B cell (primary cell): ENCODE measurements at regions not wholly inside any gene's neighbourhood (a gene's known extent, or its start where the extent isn't known, plus 50 kb on each side); places are given as distances from the start of the nearest gene placed in this dataset.
A peak's percentile ranks its signal among the peaks of the same experiment; 100 is the strongest.

Experiments used
- ATAC-seq: fragments of 200-7000 bp; cut with Tn5 transposase; one replicate; pipeline ENCODE4 v1.10.0; 2021; ENCODE audit warnings: low read depth, mild to moderate bottlenecking, moderate number of reproducible peaks, moderate library complexity
- CTCF ChIA-PET: fragments of 350-600 bp; sonication (Branson Sonifier 250); formaldehyde crosslinking; loops from one replicate; lab custom pipeline; 2021; ENCODE audit warnings: antibody characterized with exemption, inconsistent platforms; lab: Charles Lee
- POLR2A ChIA-PET: fragments of 350-600 bp; sonication (Branson Sonifier 250); formaldehyde crosslinking; loops from one replicate; lab custom pipeline; 2021; ENCODE audit warnings: antibody characterized with exemption; lab: Charles Lee
- DNase-seq: peaks from one replicate; pipeline ENCODE4 v3.0.0; 2013
- H2AFZ ChIP-seq: 2 replicates; pipeline ENCODE4 v1.6.1; 2012; ENCODE audit warnings: mild to moderate bottlenecking, low read depth, low read length; ENCODE audit not compliant: insufficient read depth, poor library complexity, severe bottlenecking
- H3K27ac ChIP-seq, 2 donors: 1 replicate in 1 of 2; 2 replicates in 1 of 2; pipeline ENCODE4 v1.5.1; 2012 to 2013; ENCODE audit warnings: low read length in 2 of 2, mild to moderate bottlenecking in 2 of 2, moderate library complexity in 1 of 2
- H3K27me3 ChIP-seq, 4 experiments: fragments of 200-600 bp in 1 of 4; sonication (generic) in 1 of 4; replicated peaks in 1 of 4; 1 replicate in 2 of 4; 2 replicates in 2 of 4; pipeline versions ENCODE4 v1.6.1 to v1.7.0; 2013 to 2016; ENCODE audit warnings: low read length in 3 of 4, mild to moderate bottlenecking in 2 of 4, mixed read lengths in 1 of 4, moderate library complexity in 1 of 4; ENCODE audit not compliant: insufficient read depth in 4 of 4, control insufficient read depth in 3 of 4; ENCODE audit errors: control extremely low read depth in 1 of 4
- H3K36me3 ChIP-seq, 2 experiments: replicated peaks in 1 of 2; 1 replicate in 1 of 2; 2 replicates in 1 of 2; pipeline versions ENCODE4 v1.6.1 to v1.7.1; 2013; ENCODE audit warnings: low read length in 1 of 2; ENCODE audit not compliant: insufficient read depth in 2 of 2, control insufficient read depth in 1 of 2; ENCODE audit errors: control extremely low read depth in 1 of 2, extremely low read depth in 1 of 2
- H3K4me1 ChIP-seq, 2 donors: fragments of 200-600 bp in 1 of 2; sonication (generic) in 1 of 2; 1 replicate in 1 of 2; 2 replicates in 1 of 2; pipeline versions ENCODE4 v1.5.1 to v1.6.1; 2013 to 2017; ENCODE audit warnings: low read length in 2 of 2; ENCODE audit not compliant: control insufficient read depth in 2 of 2, insufficient read depth in 2 of 2
- H3K4me2 ChIP-seq: replicated peaks from 2 replicates; pipeline ENCODE3; 2012; ENCODE audit warnings: mild to moderate bottlenecking, low read depth, low read length; ENCODE audit not compliant: poor library complexity, severe bottlenecking
- H3K4me3 ChIP-seq, 5 experiments: fragments of 200-600 bp in 1 of 5; sonication (generic) in 1 of 5; 1 replicate in 3 of 5; 2 replicates in 2 of 5; pipeline versions ENCODE4 v1.5.1 to v1.7.0; 2011 to 2016; ENCODE audit warnings: low read length in 4 of 5, mild to moderate bottlenecking in 4 of 5, low read depth in 2 of 5, control low read depth in 1 of 5, moderate library complexity in 1 of 5; ENCODE audit not compliant: insufficient read depth in 1 of 5; ENCODE audit errors: control extremely low read depth in 1 of 5, extremely low read depth in 1 of 5
- H3K79me2 ChIP-seq: fragments of 200-600 bp; sonication (generic); one replicate; pipeline ENCODE4 v1.6.0; 2016; ENCODE audit warnings: low read length; ENCODE audit not compliant: control insufficient read depth, insufficient read depth
- H3K9ac ChIP-seq: fragments of 200-600 bp; sonication (generic); 2 replicates; pipeline ENCODE4 v1.6.1; 2017; ENCODE audit warnings: mild to moderate bottlenecking, low read length, moderate library complexity
- H3K9me3 ChIP-seq, 3 donors: one replicate each; pipeline versions ENCODE4 v1.6.1 to v1.7.1; 2013; ENCODE audit warnings: low read length in 2 of 3; ENCODE audit not compliant: control insufficient read depth in 2 of 3, insufficient read depth in 1 of 3; ENCODE audit errors: control extremely low read depth in 1 of 3
- H4K20me1 ChIP-seq: 2 replicates; pipeline ENCODE4 v1.6.0; 2012; ENCODE audit warnings: mild to moderate bottlenecking, low read length; ENCODE audit not compliant: insufficient read depth, control insufficient read depth, poor library complexity, severe bottlenecking
- H3K27ac Mint-ChIP-seq: one replicate; pipeline ENCODE4 v1.8.0; 2021; ENCODE audit warnings: mixed read lengths
- H3K27me3 Mint-ChIP-seq: one replicate; pipeline ENCODE4 v1.8.0; 2021; ENCODE audit warnings: mixed read lengths
- H3K4me1 Mint-ChIP-seq: one replicate; pipeline ENCODE4 v1.8.0; 2021; ENCODE audit warnings: mixed read lengths
- H3K4me3 Mint-ChIP-seq: one replicate; pipeline ENCODE4 v1.8.0; 2021; ENCODE audit warnings: mixed read lengths
- H3K9me3 Mint-ChIP-seq: one replicate; pipeline ENCODE4 v1.8.0; 2022; ENCODE audit warnings: mixed read lengths; ENCODE audit not compliant: insufficient read depth
- CTCF ChIP-seq: fragments of 200-600 bp; IDR thresholded peaks from one replicate; pipeline ENCODE4 v1.8.0; 2022; ENCODE audit warnings: antibody characterized with exemption, mild to moderate bottlenecking
- EZH2 ChIP-seq: IDR thresholded peaks from 2 replicates; pipeline ENCODE4 v1.6.1; 2012; ENCODE audit warnings: borderline replicate concordance, low read depth, mild to moderate bottlenecking, moderate library complexity, low read length; ENCODE audit not compliant: insufficient read depth, poor library complexity, severe bottlenecking
- WGBS: methylation state at CpG from one replicate; pipeline ENCODE4 v1.1.5; 2013; ENCODE audit warnings: missing lambda C conversion rate; ENCODE audit not compliant: insufficient coverage; 5-methylcytosine and 5-hydroxymethylcytosine counted together
- intact Hi-C: fragments of 100-400 bp; cut with micrococcal nuclease; formaldehyde crosslinking; loops from one replicate; pipeline ENCODE4 v1.10.0; 2022

GRCh38 chr11:110373051-110373702 lies 56.6 kb upstream of the FDX1 start:
- Histone ChIP-seq H3K27me3 (peaks cover 0 to 3% (median 0%) of the 10 kb centered on the region in 4 experiments), H3K36me3 (no peaks in the 10 kb centered on the region), H3K9ac (no peak overlapping the region), H3K27ac (no peak overlapping the region), H4K20me1 (no peaks in the 10 kb centered on the region), H3K4me3 (no peak overlapping the region), H3K4me2 (no peak overlapping the region), H3K4me1 (peaks cover 0 to 3% of the 10 kb centered on the region in 2 donors), H3K79me2 (no peaks in the 10 kb centered on the region), H2AFZ (peak overlapping the region; percentile 8), H3K9me3 (no peaks in the 10 kb centered on the region)
- Mint-ChIP-seq H3K27ac (no peak overlapping the region), H3K9me3 (no peaks in the 10 kb centered on the region), H3K4me1 (no peaks in the 10 kb centered on the region), H3K4me3 (no peak overlapping the region), H3K27me3 (peaks cover 5% of the 10 kb centered on the region)
- ATAC-seq = no peak
- no peak for TF ChIP-seq EZH2
- TF ChIP-seq CTCF = no peak
- CTCF ChIA-PET = interaction anchor here (0.8 to 1.0 kb wide), 2 partner anchors 172 to 174 kb away, joined by 3 to 9 read pairs; no protein-coding TSS in a partner anchor
- intact Hi-C loops = no loop called here
- 20% methylated on average over 1 of the region's 5 CpGs for WGBS
- no peak for DNase-seq
- POLR2A ChIA-PET = no interaction called here

- Histone ChIP-seq H3K4me1 (peaks cover 0 to 3% of the 10 kb centered on the region in 2 donors), H3K4me2 (no peak overlapping the region), H3K9ac (no peak overlapping the region), H4K20me1 (no peaks in the 10 kb centered on the region), H3K79me2 (no peaks in the 10 kb centered on the region), H3K27me3 (peaks cover 0 to 3% (median 0%) of the 10 kb centered on the region in 4 experiments), H3K36me3 (no peaks in the 10 kb centered on the region), H3K27ac (no peak overlapping the region), H3K9me3 (no peaks in the 10 kb centered on the region), H2AFZ (no peak overlapping the region), H3K4me3 (no peak overlapping the region)
- ChIA-PET CTCF (interaction anchor here (0.9 to 2.6 kb wide), 5 partner anchors 22 to 174 kb away, joined by 3 to 32 read pairs (median 6); no protein-coding TSS in a partner anchor), POLR2A (no interaction called here)
- Mint-ChIP-seq H3K4me3 (no peak overlapping the region), H3K27me3 (peaks cover 5% of the 10 kb centered on the region), H3K4me1 (no peaks in the 10 kb centered on the region), H3K27ac (no peak overlapping the region), H3K9me3 (no peaks in the 10 kb centered on the region)
- intact Hi-C loops = loop anchor here (5.0 kb wide), 1 partner anchor 1518 kb away; no protein-coding TSS in a partner anchor
- no peak for ATAC-seq
- no peak for DNase-seq
- no peak for TF ChIP-seq CTCF
- TF ChIP-seq EZH2 = no peak
Measured at GRCh38 chr11:110374921-110375320, 54.8 kb upstream of the FDX1 start.
